ENCODE measurements at regions not wholly inside any gene's neighbourhood (a gene's known extent, or its start where the extent isn't known, plus 50 kb on each side); places are given as distances from the start of the nearest gene placed in this dataset.

DNA sequence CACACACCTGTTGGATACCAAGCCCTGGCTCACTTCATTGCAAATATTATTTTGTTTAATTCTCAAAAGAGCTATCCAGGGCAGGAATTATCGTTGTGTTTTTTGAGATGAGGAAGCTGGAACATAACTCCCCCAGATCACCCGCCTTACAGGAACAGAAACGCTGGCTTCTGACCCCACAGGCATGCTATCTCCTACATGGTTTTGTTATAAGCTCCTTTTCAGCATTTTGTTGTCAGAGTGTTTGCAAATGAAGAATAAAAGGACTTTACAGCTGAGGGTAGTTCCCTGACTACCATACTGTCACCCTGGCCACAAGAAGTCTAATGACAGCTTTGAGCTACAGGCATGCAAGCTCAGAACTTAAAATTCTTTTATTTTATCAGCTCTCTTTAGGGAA is 62.0 kb upstream of the MRPS9 start:
- no peak for TF ChIP-seq POLR2A (IDR thresholded peaks at IDR 0.05)
- TF ChIP-seq, protein P1, sequence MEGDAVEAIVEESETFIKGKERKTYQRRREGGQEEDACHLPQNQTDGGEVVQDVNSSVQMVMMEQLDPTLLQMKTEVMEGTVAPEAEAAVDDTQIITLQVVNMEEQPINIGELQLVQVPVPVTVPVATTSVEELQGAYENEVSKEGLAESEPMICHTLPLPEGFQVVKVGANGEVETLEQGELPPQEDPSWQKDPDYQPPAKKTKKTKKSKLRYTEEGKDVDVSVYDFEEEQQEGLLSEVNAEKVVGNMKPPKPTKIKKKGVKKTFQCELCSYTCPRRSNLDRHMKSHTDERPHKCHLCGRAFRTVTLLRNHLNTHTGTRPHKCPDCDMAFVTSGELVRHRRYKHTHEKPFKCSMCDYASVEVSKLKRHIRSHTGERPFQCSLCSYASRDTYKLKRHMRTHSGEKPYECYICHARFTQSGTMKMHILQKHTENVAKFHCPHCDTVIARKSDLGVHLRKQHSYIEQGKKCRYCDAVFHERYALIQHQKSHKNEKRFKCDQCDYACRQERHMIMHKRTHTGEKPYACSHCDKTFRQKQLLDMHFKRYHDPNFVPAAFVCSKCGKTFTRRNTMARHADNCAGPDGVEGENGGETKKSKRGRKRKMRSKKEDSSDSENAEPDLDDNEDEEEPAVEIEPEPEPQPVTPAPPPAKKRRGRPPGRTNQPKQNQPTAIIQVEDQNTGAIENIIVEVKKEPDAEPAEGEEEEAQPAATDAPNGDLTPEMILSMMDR (IDR thresholded peaks at IDR 0.05), result no peak
